SK-N-SH treated with all-trans-retinoic acid at 6 μM for 48 hours (cell line): ENCODE measurements at regions not wholly inside any gene's neighbourhood (a gene's known extent, or its start where the extent isn't known, plus 50 kb on each side); places are given as distances from the start of the nearest gene placed in this dataset.

Experiments
- ATAC-seq: fragments of 200-7000 bp; cut with Tn5 transposase; 3 replicates; pipeline ENCODE4 v1.9.1; 2020; ENCODE audit warnings: mild to moderate bottlenecking, moderate library complexity
- CSDC2 ChIP-seq: fragments of 250-450 bp; sonication (Bioruptor Pico); IDR thresholded peaks from 2 replicates; pipeline ENCODE4 v1.5.0; 2020; ENCODE audit warnings: mild to moderate bottlenecking, moderate library complexity
- CSRNP3 ChIP-seq: fragments of 250-450 bp; sonication (Bioruptor Pico); IDR thresholded peaks from 2 replicates; pipeline ENCODE4 v1.5.1; 2021; ENCODE audit warnings: mild to moderate bottlenecking, moderate library complexity
- ESRRG ChIP-seq: fragments of 250-450 bp; sonication (Bioruptor Pico); IDR thresholded peaks from 2 replicates; pipeline ENCODE4 v1.6.1; 2021; ENCODE audit warnings: mild to moderate bottlenecking
- OSR1 ChIP-seq: fragments of 250-450 bp; sonication (Bioruptor Pico); IDR thresholded peaks from 2 replicates; pipeline ENCODE4 v1.8.0; 2022; ENCODE audit warnings: moderate library complexity, mild to moderate bottlenecking, inconsistent platforms
- PPARA ChIP-seq: fragments of 250-450 bp; sonication (Bioruptor Pico); IDR thresholded peaks from 2 replicates; pipeline ENCODE4 v1.5.0; 2020; ENCODE audit warnings: mild to moderate bottlenecking, borderline replicate concordance
- TCF4 ChIP-seq: fragments of 250-450 bp; sonication (Bioruptor Pico); IDR thresholded peaks from 2 replicates; pipeline ENCODE4 v1.8.0; 2021; ENCODE audit warnings: mild to moderate bottlenecking, moderate library complexity, borderline replicate concordance
- TOX ChIP-seq: fragments of 250-450 bp; sonication (Bioruptor Pico); IDR thresholded peaks from 2 replicates; pipeline ENCODE4 v1.8.0; 2021; ENCODE audit warnings: mild to moderate bottlenecking, moderate library complexity, borderline replicate concordance
- ZFP3 ChIP-seq: fragments of 250-450 bp; sonication (Bioruptor Pico); IDR thresholded peaks from 2 replicates; pipeline ENCODE4 v1.5.0; 2020; ENCODE audit warnings: mild to moderate bottlenecking, moderate library complexity
- ZFP30 ChIP-seq: fragments of 450-650 bp; formaldehyde crosslinking; IDR thresholded peaks from 2 replicates; pipeline ENCODE4 v1.5.0; 2022; ENCODE audit warnings: mild to moderate bottlenecking, moderate library complexity
- ZNF565 ChIP-seq: fragments of 450-650 bp; formaldehyde crosslinking; conservative IDR thresholded peaks from 2 replicates; pipeline ENCODE4 v1.5.0; 2020; ENCODE audit warnings: low read depth, mild to moderate bottlenecking, moderate library complexity
- ZNF70 ChIP-seq: fragments of 450-650 bp; formaldehyde crosslinking; IDR thresholded peaks from 2 replicates; pipeline ENCODE4 v1.5.0; 2020; ENCODE audit warnings: mild to moderate bottlenecking, moderate library complexity
- ZNF8 ChIP-seq: fragments of 450-650 bp; formaldehyde crosslinking; IDR thresholded peaks from 2 replicates; pipeline ENCODE4 v1.5.0; 2020; ENCODE audit warnings: mild to moderate bottlenecking, moderate library complexity
- TF ChIP-seq, protein P1 (sequence below): fragments of 250-450 bp; sonication (Bioruptor Pico); IDR thresholded peaks from 2 replicates; pipeline ENCODE4 v1.5.1; 2020; ENCODE audit warnings: low read depth, mild to moderate bottlenecking, moderate library complexity
- TF ChIP-seq, protein P2 (sequence below): fragments of 250-450 bp; sonication (Bioruptor Pico); IDR thresholded peaks from 2 replicates; pipeline ENCODE4 v1.8.0; 2021; ENCODE audit warnings: low read depth, mild to moderate bottlenecking, moderate library complexity, borderline replicate concordance
- TF ChIP-seq, protein P3 (sequence below): fragments of 250-450 bp; sonication (Bioruptor Pico); IDR thresholded peaks from 2 replicates; pipeline ENCODE4 v1.5.0; 2020; ENCODE audit warnings: mild to moderate bottlenecking, moderate library complexity

- ATAC-seq: no peak
- TF ChIP-seq, protein P1, sequence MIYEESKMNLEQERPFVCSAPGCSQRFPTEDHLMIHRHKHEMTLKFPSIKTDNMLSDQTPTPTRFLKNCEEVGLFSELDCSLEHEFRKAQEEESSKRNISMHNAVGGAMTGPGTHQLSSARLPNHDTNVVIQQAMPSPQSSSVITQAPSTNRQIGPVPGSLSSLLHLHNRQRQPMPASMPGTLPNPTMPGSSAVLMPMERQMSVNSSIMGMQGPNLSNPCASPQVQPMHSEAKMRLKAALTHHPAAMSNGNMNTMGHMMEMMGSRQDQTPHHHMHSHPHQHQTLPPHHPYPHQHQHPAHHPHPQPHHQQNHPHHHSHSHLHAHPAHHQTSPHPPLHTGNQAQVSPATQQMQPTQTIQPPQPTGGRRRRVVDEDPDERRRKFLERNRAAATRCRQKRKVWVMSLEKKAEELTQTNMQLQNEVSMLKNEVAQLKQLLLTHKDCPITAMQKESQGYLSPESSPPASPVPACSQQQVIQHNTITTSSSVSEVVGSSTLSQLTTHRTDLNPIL (CRISPR knock-in tag): no peak
- no peak for TF ChIP-seq TCF4
Measured at GRCh38 chrX:107576392-107576791, 51.9 kb upstream of the PRPS1 start.

DNA sequence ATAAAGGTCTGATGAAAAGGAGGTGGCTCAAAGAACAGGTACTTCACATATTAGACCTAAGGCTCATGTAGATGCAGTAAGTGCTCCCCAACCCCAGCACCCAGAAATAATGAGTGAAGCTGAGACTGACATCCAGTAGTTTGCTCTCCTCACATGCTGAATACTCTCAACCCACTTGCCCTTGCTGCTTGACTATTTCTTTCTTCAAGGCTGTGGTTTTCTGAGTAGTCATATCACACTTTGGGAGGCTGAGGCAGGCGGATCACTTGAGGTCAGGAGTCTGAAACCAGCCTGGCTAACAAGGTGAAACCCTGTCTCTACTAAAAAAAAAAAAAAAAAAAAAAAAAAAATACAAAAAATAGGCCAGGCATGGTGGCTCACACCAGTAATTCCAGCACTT, 51.5 kb upstream of the PRPS1 start:
- no peak for ATAC-seq
- no peak for TF ChIP-seq TCF4
- TF ChIP-seq ZNF565 (CRISPR knock-in tag): no peak
- no peak for TF ChIP-seq CSRNP3 (CRISPR knock-in tag)
- TF ChIP-seq, protein P2, sequence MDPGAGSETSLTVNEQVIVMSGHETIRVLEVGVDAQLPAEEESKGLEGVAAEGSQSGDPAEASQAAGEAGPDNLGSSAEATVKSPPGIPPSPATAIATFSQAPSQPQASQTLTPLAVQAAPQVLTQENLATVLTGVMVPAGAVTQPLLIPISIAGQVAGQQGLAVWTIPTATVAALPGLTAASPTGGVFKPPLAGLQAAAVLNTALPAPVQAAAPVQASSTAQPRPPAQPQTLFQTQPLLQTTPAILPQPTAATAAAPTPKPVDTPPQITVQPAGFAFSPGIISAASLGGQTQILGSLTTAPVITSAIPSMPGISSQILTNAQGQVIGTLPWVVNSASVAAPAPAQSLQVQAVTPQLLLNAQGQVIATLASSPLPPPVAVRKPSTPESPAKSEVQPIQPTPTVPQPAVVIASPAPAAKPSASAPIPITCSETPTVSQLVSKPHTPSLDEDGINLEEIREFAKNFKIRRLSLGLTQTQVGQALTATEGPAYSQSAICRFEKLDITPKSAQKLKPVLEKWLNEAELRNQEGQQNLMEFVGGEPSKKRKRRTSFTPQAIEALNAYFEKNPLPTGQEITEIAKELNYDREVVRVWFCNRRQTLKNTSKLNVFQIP (CRISPR knock-in tag): no peak
- no peak for TF ChIP-seq ESRRG (CRISPR knock-in tag)
- TF ChIP-seq, protein P3, sequence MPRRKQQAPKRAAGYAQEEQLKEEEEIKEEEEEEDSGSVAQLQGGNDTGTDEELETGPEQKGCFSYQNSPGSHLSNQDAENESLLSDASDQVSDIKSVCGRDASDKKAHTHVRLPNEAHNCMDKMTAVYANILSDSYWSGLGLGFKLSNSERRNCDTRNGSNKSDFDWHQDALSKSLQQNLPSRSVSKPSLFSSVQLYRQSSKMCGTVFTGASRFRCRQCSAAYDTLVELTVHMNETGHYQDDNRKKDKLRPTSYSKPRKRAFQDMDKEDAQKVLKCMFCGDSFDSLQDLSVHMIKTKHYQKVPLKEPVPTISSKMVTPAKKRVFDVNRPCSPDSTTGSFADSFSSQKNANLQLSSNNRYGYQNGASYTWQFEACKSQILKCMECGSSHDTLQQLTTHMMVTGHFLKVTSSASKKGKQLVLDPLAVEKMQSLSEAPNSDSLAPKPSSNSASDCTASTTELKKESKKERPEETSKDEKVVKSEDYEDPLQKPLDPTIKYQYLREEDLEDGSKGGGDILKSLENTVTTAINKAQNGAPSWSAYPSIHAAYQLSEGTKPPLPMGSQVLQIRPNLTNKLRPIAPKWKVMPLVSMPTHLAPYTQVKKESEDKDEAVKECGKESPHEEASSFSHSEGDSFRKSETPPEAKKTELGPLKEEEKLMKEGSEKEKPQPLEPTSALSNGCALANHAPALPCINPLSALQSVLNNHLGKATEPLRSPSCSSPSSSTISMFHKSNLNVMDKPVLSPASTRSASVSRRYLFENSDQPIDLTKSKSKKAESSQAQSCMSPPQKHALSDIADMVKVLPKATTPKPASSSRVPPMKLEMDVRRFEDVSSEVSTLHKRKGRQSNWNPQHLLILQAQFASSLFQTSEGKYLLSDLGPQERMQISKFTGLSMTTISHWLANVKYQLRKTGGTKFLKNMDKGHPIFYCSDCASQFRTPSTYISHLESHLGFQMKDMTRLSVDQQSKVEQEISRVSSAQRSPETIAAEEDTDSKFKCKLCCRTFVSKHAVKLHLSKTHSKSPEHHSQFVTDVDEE (CRISPR knock-in tag): no peak
- TF ChIP-seq ZFP30 (CRISPR knock-in tag): no peak
- TF ChIP-seq ZNF70 (CRISPR knock-in tag): no peak
- TF ChIP-seq TOX: no peak
- TF ChIP-seq ZNF8 (CRISPR knock-in tag): no peak
- no peak for TF ChIP-seq ZFP3
- TF ChIP-seq, protein P1 (CRISPR knock-in tag): no peak
- TF ChIP-seq PPARA (CRISPR knock-in tag): no peak
- no peak for TF ChIP-seq OSR1 (CRISPR knock-in tag)

- TF ChIP-seq TCF4 (no peak), ZFP30 (CRISPR knock-in tag) (no peak), CSDC2 (CRISPR knock-in tag) (no peak)
- ATAC-seq: no peak
Measured at GRCh38 chrX:107577933-107578332, 50.4 kb upstream of the PRPS1 start.
